H1 (cell line): ENCODE measurements at regions not wholly inside any gene's neighbourhood (a gene's known extent, or its start where the extent isn't known, plus 50 kb on each side); places are given as distances from the start of the nearest gene placed in this dataset.

Source experiments
- CTCF ChIA-PET: fragments of 300-600 bp; sonication (Branson Sonifier 250); formaldehyde crosslinking; loops from one replicate; lab custom pipeline; 2021; ENCODE audit not compliant: partially characterized antibody; lab: Charles Lee
- POLR2A ChIA-PET: fragments of 300-600 bp; sonication (Branson Sonifier 250); formaldehyde crosslinking; loops from one replicate; lab custom pipeline; 2021; ENCODE audit warnings: inconsistent platforms; ENCODE audit not compliant: partially characterized antibody; lab: Charles Lee
- DNase-seq, 2 experiments: peaks; one replicate each; pipeline versions ENCODE4 v3.0.0 to v3.0.0-alpha.2; 2010 to 2022; ENCODE audit warnings: low spot score in 2 of 2, low read depth in 1 of 2, mixed read lengths in 1 of 2
- FAIRE-seq: peaks from 2 replicates; lab custom pipeline; 2011; peaks lifted over from hg19 to GRCh38; lab: Jason Lieb, UNC
- H2AFZ ChIP-seq: 2 replicates; pipeline ENCODE4 v1.8.1; 2012; ENCODE audit warnings: low read length, inconsistent platforms
- H2AK5ac ChIP-seq: 2 replicates; pipeline ENCODE4 v1.6.1; 2013; ENCODE audit warnings: low read depth, low read length
- H2BK120ac ChIP-seq: replicated peaks from 2 replicates; pipeline ENCODE3; 2013; ENCODE audit warnings: low read depth, low read length, inconsistent platforms
- H2BK12ac ChIP-seq: 2 replicates; pipeline ENCODE4 v1.6.1; 2013; ENCODE audit warnings: low read depth, low read length
- H2BK15ac ChIP-seq: 2 replicates; pipeline ENCODE4 v1.6.1; 2013; ENCODE audit warnings: low read length
- H2BK20ac ChIP-seq: 2 replicates; pipeline ENCODE4 v1.6.1; 2013; ENCODE audit warnings: low read length
- H2BK5ac ChIP-seq: 2 replicates; pipeline ENCODE4 v1.6.1; 2013; ENCODE audit warnings: low read depth, low read length
- H3K14ac ChIP-seq: 2 replicates; pipeline ENCODE4 v1.6.1; 2013; ENCODE audit warnings: inconsistent platforms; ENCODE audit not compliant: insufficient read length
- H3K18ac ChIP-seq: 2 replicates; pipeline ENCODE4 v1.6.1; 2013; ENCODE audit warnings: low read length; ENCODE audit errors: extremely low read depth
- H3K23ac ChIP-seq: 2 replicates; pipeline ENCODE4 v1.6.1; 2013; ENCODE audit warnings: inconsistent platforms; ENCODE audit not compliant: insufficient read length
- H3K23me2 ChIP-seq: 2 replicates; pipeline ENCODE4 v1.6.1; 2013; ENCODE audit warnings: low read depth, low read length
- H3K27ac ChIP-seq: 2 replicates; pipeline ENCODE4 v1.6.1; 2011; ENCODE audit warnings: low read depth, low read length, inconsistent platforms
- H3K27me3 ChIP-seq, 4 experiments: replicated peaks in 1 of 4; 1 replicate in 1 of 4; 2 replicates in 3 of 4; pipeline versions ENCODE4 v1.6.1 to v1.8.1; 2011 to 2013; ENCODE audit warnings: low read length in 3 of 4, mild to moderate bottlenecking in 3 of 4, inconsistent platforms in 2 of 4, mixed read lengths in 2 of 4, moderate library complexity in 1 of 4; ENCODE audit not compliant: control insufficient read depth in 3 of 4, insufficient read depth in 3 of 4; ENCODE audit errors: extremely low read depth in 1 of 4
- H3K36me3 ChIP-seq, 4 experiments: 2 replicates each; pipeline versions ENCODE4 v1.6.1 to v1.8.1; 2011 to 2013; ENCODE audit warnings: mild to moderate bottlenecking in 4 of 4, low read length in 3 of 4, moderate library complexity in 2 of 4, control low read depth in 1 of 4, inconsistent platforms in 1 of 4; ENCODE audit not compliant: insufficient read depth in 4 of 4, control insufficient read depth in 2 of 4
- H3K4ac ChIP-seq: replicated peaks from 2 replicates; pipeline ENCODE3; 2013; ENCODE audit warnings: low read length, low read depth, mixed read lengths, inconsistent platforms; ENCODE audit not compliant: insufficient read length
- H3K4me1 ChIP-seq, 4 experiments: replicated peaks in 1 of 4; 1 replicate in 1 of 4; 2 replicates in 3 of 4; pipeline versions ENCODE4 v1.6.1 to v1.8.1; 2011 to 2013; ENCODE audit warnings: low read length in 3 of 4, inconsistent platforms in 2 of 4, mixed read lengths in 1 of 4; ENCODE audit not compliant: insufficient read depth in 4 of 4, control insufficient read depth in 3 of 4
- H3K4me2 ChIP-seq, 2 experiments: 2 replicates each; pipeline versions ENCODE4 v1.6.1 to v1.8.1; 2011 to 2013; ENCODE audit warnings: low read depth in 2 of 2, low read length in 2 of 2, control low read depth in 1 of 2, inconsistent platforms in 1 of 2, mild to moderate bottlenecking in 1 of 2; ENCODE audit not compliant: insufficient read depth in 1 of 2
- H3K4me3 ChIP-seq, 4 experiments: fragments of 200-600, 300-600 bp in 1 of 4; sonication (generic), shearing (Covaris generic), sonication (Bioruptor Twin) in 1 of 4; 2 replicates each; pipeline versions ENCODE4 v1.5.1 to v1.8.1; 2011 to 2016; ENCODE audit warnings: low read length in 4 of 4, low read depth in 3 of 4, control low read depth in 2 of 4, inconsistent platforms in 2 of 4, mild to moderate bottlenecking in 2 of 4, mixed read lengths in 1 of 4, moderate library complexity in 1 of 4; ENCODE audit not compliant: insufficient read depth in 2 of 4; ENCODE audit errors: extremely low read depth in 1 of 4
- H3K56ac ChIP-seq: replicated peaks from 2 replicates; pipeline ENCODE3; 2013; ENCODE audit warnings: low read depth, mild to moderate bottlenecking, mixed read lengths, low read length, inconsistent platforms; ENCODE audit not compliant: insufficient read length
- H3K79me1 ChIP-seq: 2 replicates; pipeline ENCODE4 v1.6.1; 2013; ENCODE audit warnings: low read depth, low read length, control low read depth
- H3K79me2 ChIP-seq, 2 experiments: 2 replicates each; pipeline versions ENCODE4 v1.6.1 to v1.8.1; 2012 to 2013; ENCODE audit warnings: low read length in 2 of 2, mild to moderate bottlenecking in 2 of 2, inconsistent platforms in 1 of 2; ENCODE audit not compliant: insufficient read depth in 2 of 2, control insufficient read depth in 1 of 2
- H3K9ac ChIP-seq, 4 experiments: replicated peaks in 1 of 4; 1 replicate in 1 of 4; 2 replicates in 3 of 4; pipeline versions ENCODE4 v1.6.1 to v1.8.1; 2011 to 2013; ENCODE audit warnings: low read depth in 3 of 4, low read length in 3 of 4, control low read depth in 2 of 4, mild to moderate bottlenecking in 2 of 4, moderate library complexity in 2 of 4, inconsistent platforms in 1 of 4; ENCODE audit errors: extremely low read depth in 1 of 4
- H3K9me3 ChIP-seq, 2 experiments: 2 replicates each; pipeline versions ENCODE4 v1.6.1 to v1.8.1; 2012 to 2013; ENCODE audit warnings: mild to moderate bottlenecking in 2 of 2, moderate library complexity in 2 of 2, control low read depth in 1 of 2, inconsistent platforms in 1 of 2, low read depth in 1 of 2, low read length in 1 of 2, mixed read lengths in 1 of 2; ENCODE audit not compliant: insufficient read depth in 2 of 2
- H4K20me1 ChIP-seq, 2 experiments: replicated peaks in 1 of 2; 2 replicates each; pipeline versions ENCODE3 to v1.8.1; 2011 to 2013; ENCODE audit warnings: inconsistent platforms in 2 of 2, low read length in 2 of 2, mild to moderate bottlenecking in 1 of 2; ENCODE audit not compliant: insufficient read depth in 2 of 2, control insufficient read depth in 1 of 2
- H4K5ac ChIP-seq: 2 replicates; pipeline ENCODE4 v1.6.1; 2013; ENCODE audit warnings: low read length, low read depth, mixed read lengths, inconsistent platforms; ENCODE audit not compliant: insufficient read length
- H4K8ac ChIP-seq: 2 replicates; pipeline ENCODE4 v1.8.0; 2013; ENCODE audit warnings: mild to moderate bottlenecking, moderate library complexity, low read length, inconsistent platforms; ENCODE audit not compliant: insufficient read depth; ENCODE audit errors: extremely low read depth
- H4K91ac ChIP-seq: replicated peaks from 2 replicates; pipeline ENCODE3; 2013; ENCODE audit warnings: low read length, mixed read lengths, inconsistent platforms; ENCODE audit not compliant: insufficient read length
- EGR1 ChIP-seq: IDR thresholded peaks from 2 replicates; pipeline ENCODE4 v1.6.1; 2011; ENCODE audit warnings: low read depth, low read length, borderline replicate concordance
- JUND ChIP-seq: IDR thresholded peaks from 2 replicates; pipeline ENCODE4 v1.6.1; 2011; ENCODE audit warnings: mild to moderate bottlenecking, improper control_type of control experiment, low read length
- NRF1 ChIP-seq: IDR thresholded peaks from 2 replicates; pipeline ENCODE4 v1.6.1; 2011; ENCODE audit warnings: mild to moderate bottlenecking, low read depth, low read length, improper control_type of control experiment
- WGBS, 2 experiments: shearing (Covaris generic) in 1 of 2; methylation state at CpG; one replicate each; pipeline versions ENCODE4 v1.1.6 to v1.1.7; 2013 to 2015; ENCODE audit warnings: low lambda C conversion rate in 2 of 2, mixed read lengths in 2 of 2, inconsistent platforms in 1 of 2, low coverage in 1 of 2, missing lambda C conversion rate in 1 of 2; ENCODE audit not compliant: insufficient replicate concordance in 2 of 2, insufficient coverage in 1 of 2, insufficient read length in 1 of 2; ENCODE audit errors: extremely low coverage in 1 of 2, missing lambda C conversion rate in 1 of 2; 5-methylcytosine and 5-hydroxymethylcytosine counted together

GRCh38 chr6:17022604-17023003 lies 79.2 kb upstream of the STMND1 start:
- POLR2A ChIA-PET, result no interaction called here
- no peak overlapping the region for H3K18ac ChIP-seq
- H3K9ac ChIP-seq, result no peak overlapping the region
- H2BK120ac ChIP-seq, result no peak overlapping the region
- no peaks in the 10 kb centered on the region for H3K27me3 ChIP-seq
- no peaks in the 10 kb centered on the region for H3K23me2 ChIP-seq
- no peak overlapping the region for H4K5ac ChIP-seq
- H2BK15ac ChIP-seq, result no peak overlapping the region
- H3K4me3 ChIP-seq, result no peak overlapping the region
- no peak overlapping the region for H3K4me2 ChIP-seq
- no peak overlapping the region for H3K14ac ChIP-seq
- H2AFZ ChIP-seq, result no peak overlapping the region
- no peak overlapping the region for H3K27ac ChIP-seq
- no peak overlapping the region for H4K91ac ChIP-seq
- no peaks in the 10 kb centered on the region for H3K79me1 ChIP-seq
- H3K56ac ChIP-seq, result no peak overlapping the region
- H3K4me1 ChIP-seq, result peaks cover 0 to 1% (median 0%) of the 10 kb centered on the region in 4 experiments; a peak in 2 of 7 replicates
- TF ChIP-seq JUND (no peak), NRF1 (no peak), EGR1 (no peak)
- H2BK20ac ChIP-seq, result no peak overlapping the region
- H2BK5ac ChIP-seq, result no peak overlapping the region
- H3K23ac ChIP-seq, result no peak overlapping the region
- H3K9me3 ChIP-seq, result peaks cover 7 to 10% of the 10 kb centered on the region in 2 experiments; a peak in 3 of 4 replicates
- no peak overlapping the region for H4K8ac ChIP-seq
- FAIRE-seq (no peak), DNase-seq (no peak)
- no peaks in the 10 kb centered on the region; a peak in 1 of 8 replicates for H3K36me3 ChIP-seq
- no peak overlapping the region for H2BK12ac ChIP-seq
- no peak overlapping the region for H3K4ac ChIP-seq
- H2AK5ac ChIP-seq, result no peak overlapping the region
- 88% methylated on average over 3 of the region's 3 CpGs; no CpG with 5 or more reads in 1 of the 2 experiments for WGBS, 2 experiments
- CTCF ChIA-PET, result interaction anchor here (1.6 kb wide), 1 partner anchor 12 kb away, joined by 4 read pairs; no protein-coding TSS in a partner anchor
- no peaks in the 10 kb centered on the region for H3K79me2 ChIP-seq
- no peaks in the 10 kb centered on the region for H4K20me1 ChIP-seq
